ENCODE measurements at regions not wholly inside any gene's neighbourhood (a gene's known extent, or its start where the extent isn't known, plus 50 kb on each side); places are given as distances from the start of the nearest gene placed in this dataset.

DNA sequence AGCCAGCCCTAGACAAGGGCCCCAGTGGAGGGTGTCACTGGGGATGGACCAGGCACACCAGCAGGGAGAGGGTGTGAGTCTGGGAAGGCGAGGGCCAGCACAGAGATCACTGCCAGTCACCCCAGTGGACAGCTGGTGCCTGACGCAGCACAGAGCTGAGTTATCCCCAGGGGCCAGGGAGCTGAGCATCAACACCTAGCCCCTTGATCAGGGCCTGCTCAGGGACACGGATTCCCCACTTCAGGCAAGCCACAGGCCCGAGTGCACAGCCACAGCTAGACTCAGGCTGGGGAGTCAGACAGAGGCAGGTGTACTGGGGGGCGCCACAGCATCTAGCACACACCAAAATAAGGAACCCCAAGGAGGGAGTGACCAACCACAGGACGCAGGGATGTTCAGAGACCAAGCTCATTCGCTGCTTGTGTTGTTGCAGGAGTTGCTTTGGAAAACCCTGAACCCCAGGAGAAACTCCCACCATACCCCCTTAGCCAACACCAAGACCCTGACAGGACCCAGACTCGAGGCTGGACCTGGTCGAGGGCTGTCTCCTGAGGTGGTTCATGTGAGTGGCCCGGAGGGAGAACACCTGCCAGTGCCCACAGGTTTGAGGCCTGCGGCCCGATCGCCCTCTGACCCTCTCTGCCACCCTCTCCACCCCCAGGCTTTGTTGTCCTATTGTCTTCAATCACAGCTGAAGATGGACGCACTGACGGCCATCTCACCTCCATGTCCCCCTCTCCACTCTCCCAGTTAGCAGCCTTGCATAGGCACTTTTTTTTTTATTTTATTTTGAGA, 146.8 kb downstream of the TPRA1 start:
- no peak overlapping the region for H2BK12ac ChIP-seq (ENCODE audit: low read length in 2 of 2)
- H2BK120ac ChIP-seq (ENCODE audit: low read depth, low read length), result no peak overlapping the region
- 79% methylated on average over 14 of the region's 15 CpGs for WGBS
- no peak overlapping the region for H3K14ac ChIP-seq (ENCODE audit: low read length in 2 of 2)
- no peaks in the 10 kb centered on the region for H3K9me3 ChIP-seq (ENCODE audit: control insufficient read depth, low read length)
- no peaks in the 10 kb centered on the region for H3K4me1 ChIP-seq (ENCODE audit: control insufficient read depth, insufficient read depth, low read depth, low read length)
- no peak for DNase-seq
- H3K23ac ChIP-seq (ENCODE audit: low read length in 2 of 2), result no peak overlapping the region
- H3K79me1 ChIP-seq (replicated peaks; ENCODE audit: low read length, poor library complexity, severe bottlenecking), result no peaks in the 10 kb centered on the region
- H3K4ac ChIP-seq (ENCODE audit: low read depth in 1 of 2, low read length in 2 of 2), result no peak overlapping the region
- H3K36me3 ChIP-seq (ENCODE audit: control insufficient read depth in 1 of 2, insufficient read depth in 2 of 2, low read depth in 1 of 2, low read length in 2 of 2), result no peaks in the 10 kb centered on the region
- no peak overlapping the region for H3K27ac ChIP-seq (ENCODE audit: low read length, poor library complexity, severe bottlenecking)
- no peak overlapping the region for H2AK5ac ChIP-seq (ENCODE audit: low read length, severe bottlenecking)
- H4K8ac ChIP-seq (ENCODE audit: low read length), result no peak overlapping the region
- no peak overlapping the region for H4K91ac ChIP-seq (ENCODE audit: low read length)
- H3K4me2 ChIP-seq (ENCODE audit: low read length, poor library complexity, severe bottlenecking), result no peak overlapping the region
- H3K27me3 ChIP-seq (ENCODE audit: control insufficient read depth in 1 of 2, insufficient read depth in 1 of 2, low read length in 2 of 2), result peaks cover 15 to 50% of the 10 kb centered on the region in 2 experiments
- H2BK15ac ChIP-seq (ENCODE audit: low read depth, poor library complexity, severe bottlenecking), result no peak overlapping the region
- no peak overlapping the region for H3K9ac ChIP-seq (ENCODE audit: low read length)
- no peak overlapping the region for H2BK5ac ChIP-seq (ENCODE audit: low read depth, low read length, poor library complexity, severe bottlenecking)
- no peak overlapping the region for H3K4me3 ChIP-seq (ENCODE audit: insufficient read depth in 1 of 2, low read depth in 1 of 2, low read length in 2 of 2)
- H3K18ac ChIP-seq (ENCODE audit: low read depth in 1 of 2, low read length in 2 of 2), result no peak overlapping the region
- no peak overlapping the region for H2AFZ ChIP-seq (ENCODE audit: low read depth, low read length)

DNA sequence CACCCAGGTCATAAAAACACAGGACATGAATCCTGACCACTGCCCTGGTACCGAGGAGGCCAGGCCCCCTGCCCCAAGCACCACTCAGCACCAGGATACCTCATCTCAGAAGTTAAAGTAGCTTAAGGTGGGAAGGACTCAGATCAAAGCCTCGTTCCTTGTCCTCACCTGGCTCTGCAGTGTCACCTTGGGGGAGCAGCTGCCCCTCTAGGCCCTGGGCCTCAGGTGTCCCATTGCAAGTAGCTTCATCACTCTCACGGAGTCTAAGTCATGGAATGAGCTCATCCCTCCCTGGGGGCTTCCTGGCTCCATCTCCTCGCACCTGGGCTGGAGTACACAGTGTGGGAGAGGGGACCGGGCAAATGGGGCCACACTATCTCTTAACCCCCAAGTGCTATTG, 148.0 kb downstream of the TPRA1 start:
- Histone ChIP-seq H2BK120ac (ENCODE audit: low read depth, low read length) (no peak overlapping the region), H3K79me1 (replicated peaks; ENCODE audit: low read length, poor library complexity, severe bottlenecking) (no peaks in the 10 kb centered on the region), H3K27ac (ENCODE audit: low read length, poor library complexity, severe bottlenecking) (no peak overlapping the region), H4K8ac (ENCODE audit: low read length) (no peak overlapping the region), H4K91ac (ENCODE audit: low read length) (no peak overlapping the region), H2BK12ac (ENCODE audit: low read length in 2 of 2) (no peak overlapping the region), H3K4me1 (ENCODE audit: control insufficient read depth, insufficient read depth, low read depth, low read length) (no peaks in the 10 kb centered on the region), H3K9me3 (ENCODE audit: control insufficient read depth, low read length) (no peaks in the 10 kb centered on the region), H3K23ac (ENCODE audit: low read length in 2 of 2) (no peak overlapping the region), H2BK15ac (ENCODE audit: low read depth, poor library complexity, severe bottlenecking) (no peak overlapping the region), H3K18ac (ENCODE audit: low read depth in 1 of 2, low read length in 2 of 2) (no peak overlapping the region), H2BK5ac (ENCODE audit: low read depth, low read length, poor library complexity, severe bottlenecking) (no peak overlapping the region), H3K4me3 (ENCODE audit: insufficient read depth in 1 of 2, low read depth in 1 of 2, low read length in 2 of 2) (no peak overlapping the region), H3K36me3 (ENCODE audit: control insufficient read depth in 1 of 2, insufficient read depth in 2 of 2, low read depth in 1 of 2, low read length in 2 of 2) (no peaks in the 10 kb centered on the region), H3K4ac (ENCODE audit: low read depth in 1 of 2, low read length in 2 of 2) (no peak overlapping the region), H3K4me2 (ENCODE audit: low read length, poor library complexity, severe bottlenecking) (no peak overlapping the region), H2AFZ (ENCODE audit: low read depth, low read length) (no peak overlapping the region), H3K27me3 (ENCODE audit: control insufficient read depth in 1 of 2, insufficient read depth in 1 of 2, low read length in 2 of 2) (peaks cover 12 to 44% of the 10 kb centered on the region in 2 experiments), H2AK5ac (ENCODE audit: low read length, severe bottlenecking) (no peak overlapping the region), H3K14ac (ENCODE audit: low read length in 2 of 2) (no peak overlapping the region), H3K9ac (ENCODE audit: low read length) (no peak overlapping the region)
- 63% methylated on average over 5 of the region's 5 CpGs for WGBS
- no peak for DNase-seq

DNA sequence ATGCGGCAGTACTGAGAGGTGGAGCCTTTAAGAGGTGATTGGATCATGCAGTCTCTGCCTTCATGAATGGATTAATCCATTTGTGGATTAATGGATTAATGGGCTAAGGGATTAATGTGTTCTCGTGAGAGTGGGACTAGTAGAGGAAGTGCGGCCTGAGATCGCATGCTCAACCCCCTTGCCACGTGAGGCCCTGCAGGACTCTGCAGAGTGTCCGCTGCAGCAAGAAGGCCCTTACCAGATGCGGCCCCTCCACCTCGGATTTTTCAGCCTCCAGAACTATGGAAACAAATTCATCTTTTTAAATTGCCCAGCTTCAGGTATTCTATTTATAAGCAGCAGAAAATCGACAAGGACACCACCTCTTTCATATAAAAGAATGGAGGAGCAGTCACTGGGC, 148.8 kb downstream of the TPRA1 start:
- no peak overlapping the region for H4K91ac ChIP-seq (ENCODE audit: low read length)
- WGBS, result 86% methylated on average over 8 of the region's 9 CpGs
- H3K9me3 ChIP-seq (ENCODE audit: control insufficient read depth, low read length), result no peaks in the 10 kb centered on the region
- H3K23ac ChIP-seq (ENCODE audit: low read length in 2 of 2), result no peak overlapping the region
- no peak overlapping the region for H3K4me2 ChIP-seq (ENCODE audit: low read length, poor library complexity, severe bottlenecking)
- no peak overlapping the region for H4K8ac ChIP-seq (ENCODE audit: low read length)
- H3K9ac ChIP-seq (ENCODE audit: low read length), result no peak overlapping the region
- no peaks in the 10 kb centered on the region for H3K4me1 ChIP-seq (ENCODE audit: control insufficient read depth, insufficient read depth, low read depth, low read length)
- no peak overlapping the region for H3K27ac ChIP-seq (ENCODE audit: low read length, poor library complexity, severe bottlenecking)
- H3K27me3 ChIP-seq (ENCODE audit: control insufficient read depth in 1 of 2, insufficient read depth in 1 of 2, low read length in 2 of 2), result peaks cover 12 to 51% of the 10 kb centered on the region in 2 experiments
- no peak overlapping the region for H2BK5ac ChIP-seq (ENCODE audit: low read depth, low read length, poor library complexity, severe bottlenecking)
- no peaks in the 10 kb centered on the region for H3K79me1 ChIP-seq (replicated peaks; ENCODE audit: low read length, poor library complexity, severe bottlenecking)
- no peak overlapping the region for H3K4ac ChIP-seq (ENCODE audit: low read depth in 1 of 2, low read length in 2 of 2)
- H2BK120ac ChIP-seq (ENCODE audit: low read depth, low read length), result no peak overlapping the region
- H3K36me3 ChIP-seq (ENCODE audit: control insufficient read depth in 1 of 2, insufficient read depth in 2 of 2, low read depth in 1 of 2, low read length in 2 of 2), result no peaks in the 10 kb centered on the region
- H2AFZ ChIP-seq (ENCODE audit: low read depth, low read length), result no peak overlapping the region
- no peak overlapping the region for H2BK15ac ChIP-seq (ENCODE audit: low read depth, poor library complexity, severe bottlenecking)
- H2BK12ac ChIP-seq (ENCODE audit: low read length in 2 of 2), result no peak overlapping the region
- H3K18ac ChIP-seq (ENCODE audit: low read depth in 1 of 2, low read length in 2 of 2), result no peak overlapping the region
- H3K4me3 ChIP-seq (ENCODE audit: insufficient read depth in 1 of 2, low read depth in 1 of 2, low read length in 2 of 2), result no peak overlapping the region
- no peak overlapping the region for H2AK5ac ChIP-seq (ENCODE audit: low read length, severe bottlenecking)
- no peak overlapping the region for H3K14ac ChIP-seq (ENCODE audit: low read length in 2 of 2)
- no peak for DNase-seq

- no peak overlapping the region for H3K18ac ChIP-seq (ENCODE audit: low read depth in 1 of 2, low read length in 2 of 2)
- H2BK12ac ChIP-seq (ENCODE audit: low read length in 2 of 2), result no peak overlapping the region
- WGBS, result 85% methylated on average over 5 of the region's 5 CpGs
- no peak overlapping the region for H3K23ac ChIP-seq (ENCODE audit: low read length in 2 of 2)
- no peak overlapping the region for H3K4me2 ChIP-seq (ENCODE audit: low read length, poor library complexity, severe bottlenecking)
- no peaks in the 10 kb centered on the region for H3K79me1 ChIP-seq (replicated peaks; ENCODE audit: low read length, poor library complexity, severe bottlenecking)
- H3K4me1 ChIP-seq (ENCODE audit: control insufficient read depth, insufficient read depth, low read depth, low read length), result no peaks in the 10 kb centered on the region
- no peak overlapping the region for H4K8ac ChIP-seq (ENCODE audit: low read length)
- no peak overlapping the region for H2AFZ ChIP-seq (ENCODE audit: low read depth, low read length)
- no peak overlapping the region for H2BK120ac ChIP-seq (ENCODE audit: low read depth, low read length)
- no peak overlapping the region for H3K4me3 ChIP-seq (ENCODE audit: insufficient read depth in 1 of 2, low read depth in 1 of 2, low read length in 2 of 2)
- no peak overlapping the region for H2BK5ac ChIP-seq (ENCODE audit: low read depth, low read length, poor library complexity, severe bottlenecking)
- H3K4ac ChIP-seq (ENCODE audit: low read depth in 1 of 2, low read length in 2 of 2), result no peak overlapping the region
- H2BK15ac ChIP-seq (ENCODE audit: low read depth, poor library complexity, severe bottlenecking), result no peak overlapping the region
- no peak overlapping the region for H3K9ac ChIP-seq (ENCODE audit: low read length)
- no peak overlapping the region for H3K27ac ChIP-seq (ENCODE audit: low read length, poor library complexity, severe bottlenecking)
- no peak overlapping the region for H2AK5ac ChIP-seq (ENCODE audit: low read length, severe bottlenecking)
- no peak for DNase-seq
- no peaks in the 10 kb centered on the region for H3K36me3 ChIP-seq (ENCODE audit: control insufficient read depth in 1 of 2, insufficient read depth in 2 of 2, low read depth in 1 of 2, low read length in 2 of 2)
- no peak overlapping the region for H4K91ac ChIP-seq (ENCODE audit: low read length)
- no peak overlapping the region for H3K14ac ChIP-seq (ENCODE audit: low read length in 2 of 2)
- no peaks in the 10 kb centered on the region for H3K9me3 ChIP-seq (ENCODE audit: control insufficient read depth, low read length)
- H3K27me3 ChIP-seq (ENCODE audit: control insufficient read depth in 1 of 2, insufficient read depth in 1 of 2, low read length in 2 of 2), result peaks cover 12 to 53% of the 10 kb centered on the region in 2 experiments
Measured at GRCh38 chr3:127440384-127440783, 150.1 kb downstream of the TPRA1 start.
